ENCODE measurements at regions not wholly inside any gene's neighbourhood (a gene's known extent, or its start where the extent isn't known, plus 50 kb on each side); places are given as distances from the start of the nearest gene placed in this dataset.

- H3K9me3 Mint-ChIP-seq: no peaks in the 10 kb centered on the region
- peak overlapping the region; percentile 32 for H3K4me3 Mint-ChIP-seq
- 0 out of 2 replicates have a peak, but pooled peaks cover 7% of the 10 kb centered on the region for H3K36me3 Mint-ChIP-seq (ENCODE audit: low read depth)
- TF ChIP-seq, protein P1, sequence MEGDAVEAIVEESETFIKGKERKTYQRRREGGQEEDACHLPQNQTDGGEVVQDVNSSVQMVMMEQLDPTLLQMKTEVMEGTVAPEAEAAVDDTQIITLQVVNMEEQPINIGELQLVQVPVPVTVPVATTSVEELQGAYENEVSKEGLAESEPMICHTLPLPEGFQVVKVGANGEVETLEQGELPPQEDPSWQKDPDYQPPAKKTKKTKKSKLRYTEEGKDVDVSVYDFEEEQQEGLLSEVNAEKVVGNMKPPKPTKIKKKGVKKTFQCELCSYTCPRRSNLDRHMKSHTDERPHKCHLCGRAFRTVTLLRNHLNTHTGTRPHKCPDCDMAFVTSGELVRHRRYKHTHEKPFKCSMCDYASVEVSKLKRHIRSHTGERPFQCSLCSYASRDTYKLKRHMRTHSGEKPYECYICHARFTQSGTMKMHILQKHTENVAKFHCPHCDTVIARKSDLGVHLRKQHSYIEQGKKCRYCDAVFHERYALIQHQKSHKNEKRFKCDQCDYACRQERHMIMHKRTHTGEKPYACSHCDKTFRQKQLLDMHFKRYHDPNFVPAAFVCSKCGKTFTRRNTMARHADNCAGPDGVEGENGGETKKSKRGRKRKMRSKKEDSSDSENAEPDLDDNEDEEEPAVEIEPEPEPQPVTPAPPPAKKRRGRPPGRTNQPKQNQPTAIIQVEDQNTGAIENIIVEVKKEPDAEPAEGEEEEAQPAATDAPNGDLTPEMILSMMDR (IDR thresholded peaks at IDR 0.05): no peak
- no peak for DNase-seq
- no peaks in the 10 kb centered on the region; the same call in 1 of the 2 replicates for H3K27me3 Mint-ChIP-seq (ENCODE audit: insufficient read depth)
- H3K27ac Mint-ChIP-seq: peak overlapping the region; percentile 45
- H3K4me1 Mint-ChIP-seq (ENCODE audit: low read depth): peaks cover 68% of the 10 kb centered on the region
Measured at GRCh38 chr12:114920771-114921554, 237.0 kb upstream of the TBX3 start.

- Mint-ChIP-seq H3K4me1 (ENCODE audit: low read depth) (peaks cover 83% of the 10 kb centered on the region), H3K9me3 (no peaks in the 10 kb centered on the region), H3K27me3 (ENCODE audit: insufficient read depth) (no peaks in the 10 kb centered on the region; the same call in 1 of the 2 replicates), H3K27ac (peak overlapping the region; percentile 48; the same call in 1 of the 2 replicates), H3K36me3 (ENCODE audit: low read depth) (0 out of 2 replicates have a peak, but pooled peaks cover 7% of the 10 kb centered on the region), H3K4me3 (no peak overlapping the region)
- no peak for DNase-seq
- TF ChIP-seq, protein P1 (IDR thresholded peaks at IDR 0.05): no peak
Measured at GRCh38 chr12:114919479-114919878, 235.5 kb upstream of the TBX3 start.

- TF ChIP-seq, protein P1 (IDR thresholded peaks at IDR 0.05): peak; percentile 62
- Mint-ChIP-seq H3K27ac (peak overlapping the region; percentile 48; the same call in 1 of the 2 replicates), H3K36me3 (ENCODE audit: low read depth) (0 out of 2 replicates have a peak, but pooled peaks cover 7% of the 10 kb centered on the region), H3K9me3 (no peaks in the 10 kb centered on the region), H3K4me3 (no peak overlapping the region), H3K4me1 (ENCODE audit: low read depth) (peaks cover 91% of the 10 kb centered on the region), H3K27me3 (ENCODE audit: insufficient read depth) (no peaks in the 10 kb centered on the region; the same call in 1 of the 2 replicates)
- DNase-seq: peak; percentile 75
Measured at GRCh38 chr12:114918535-114919233, 234.7 kb upstream of the TBX3 start.

GRCh38 chr12:114917953-114918352, 234.0 kb upstream of the TBX3 start:
- Mint-ChIP-seq H3K36me3 (ENCODE audit: low read depth) (0 out of 2 replicates have a peak, but pooled peaks cover 7% of the 10 kb centered on the region), H3K4me3 (no peak overlapping the region), H3K27me3 (ENCODE audit: insufficient read depth) (no peaks in the 10 kb centered on the region; the same call in 1 of the 2 replicates), H3K27ac (no peak overlapping the region), H3K4me1 (ENCODE audit: low read depth) (peaks cover 98% of the 10 kb centered on the region), H3K9me3 (no peaks in the 10 kb centered on the region)
- TF ChIP-seq, protein P1 (IDR thresholded peaks at IDR 0.05): no peak
- no peak for DNase-seq

- TF ChIP-seq, protein P1 (IDR thresholded peaks at IDR 0.05): no peak
- no peaks in the 10 kb centered on the region for H3K9me3 Mint-ChIP-seq
- H3K4me3 Mint-ChIP-seq: no peak overlapping the region
- no peaks in the 10 kb centered on the region; the same call in 1 of the 2 replicates for H3K27me3 Mint-ChIP-seq (ENCODE audit: insufficient read depth)
- H3K27ac Mint-ChIP-seq: peak overlapping the region; percentile 93; the same call in 1 of the 2 replicates
- no peak for DNase-seq
- 0 out of 2 replicates have a peak, but pooled peaks cover 7% of the 10 kb centered on the region for H3K36me3 Mint-ChIP-seq (ENCODE audit: low read depth)
- peaks cover 97% of the 10 kb centered on the region for H3K4me1 Mint-ChIP-seq (ENCODE audit: low read depth)
Measured at GRCh38 chr12:114917307-114917706, 233.3 kb upstream of the TBX3 start.
